ENCODE measurements at regions not wholly inside any gene's neighbourhood (a gene's known extent, or its start where the extent isn't known, plus 50 kb on each side); places are given as distances from the start of the nearest gene placed in this dataset.
A peak's percentile ranks its signal among the peaks of the same experiment; 100 is the strongest.

- H3K27ac ChIP-seq = no peak overlapping the region
- TF ChIP-seq CTCF (conservative IDR thresholded peaks at IDR 0.05; ENCODE audit: low read depth) = no peak
- no peak for DNase-seq (ENCODE audit: low spot score)
- CTCF ChIA-PET = interaction anchor here (0.7 kb wide), 1 partner anchor 15 kb away, joined by 3 read pairs; no protein-coding TSS in a partner anchor
- POLR2A ChIA-PET (ENCODE audit: low non-redundant PET) = no interaction called here
These were observed 228.4 kb upstream of the COL8A1 start for GRCh38 chr3:99409961-99410360.

GRCh38 chr3:99407257-99407656 lies 231.1 kb upstream of the COL8A1 start:
- ChIA-PET CTCF (no interaction called here), POLR2A (ENCODE audit: low non-redundant PET) (interaction anchor here (0.7 kb wide), 1 partner anchor 421 kb away, joined by 3 read pairs; no protein-coding TSS in a partner anchor)
- TF ChIP-seq CTCF (conservative IDR thresholded peaks at IDR 0.05; ENCODE audit: low read depth) = no peak
- no peak for DNase-seq (ENCODE audit: low spot score)
- no peak overlapping the region for H3K27ac ChIP-seq

GRCh38 chr3:99402755-99403154 lies 235.6 kb upstream of the COL8A1 start:
- no peak for DNase-seq (ENCODE audit: low spot score)
- CTCF ChIA-PET = no interaction called here
- POLR2A ChIA-PET (ENCODE audit: low non-redundant PET) = no interaction called here
- TF ChIP-seq CTCF (conservative IDR thresholded peaks at IDR 0.05; ENCODE audit: low read depth) = no peak
- no peak overlapping the region for H3K27ac ChIP-seq

GRCh38 chr3:99400352-99400751 lies 238.0 kb upstream of the COL8A1 start:
- no peak overlapping the region for H3K27ac ChIP-seq
- CTCF ChIA-PET = interaction anchor here (0.6 kb wide), 1 partner anchor 80 kb away, joined by 3 read pairs; no protein-coding TSS in a partner anchor
- no peak for DNase-seq (ENCODE audit: low spot score)
- POLR2A ChIA-PET (ENCODE audit: low non-redundant PET) = no interaction called here
- no peak for TF ChIP-seq CTCF (conservative IDR thresholded peaks at IDR 0.05; ENCODE audit: low read depth)

GRCh38 chr3:99396651-99397275 lies 241.6 kb upstream of the COL8A1 start:
- no peak overlapping the region for H3K27ac ChIP-seq
- no peak for DNase-seq (ENCODE audit: low spot score)
- CTCF ChIA-PET = no interaction called here
- POLR2A ChIA-PET (ENCODE audit: low non-redundant PET) = no interaction called here
- no peak for TF ChIP-seq CTCF (conservative IDR thresholded peaks at IDR 0.05; ENCODE audit: low read depth)

GRCh38 chr3:99394831-99395778 lies 243.3 kb upstream of the COL8A1 start:
- POLR2A ChIA-PET (ENCODE audit: low non-redundant PET) = no interaction called here
- DNase-seq (ENCODE audit: low spot score) = peak; percentile 72
- CTCF ChIA-PET = interaction anchor here (0.6 kb wide), 2 partner anchors 12 to 542 kb away, joined by 4 to 5 read pairs; no protein-coding TSS in a partner anchor
- no peak for TF ChIP-seq CTCF (conservative IDR thresholded peaks at IDR 0.05; ENCODE audit: low read depth)
- H3K27ac ChIP-seq = peak overlapping the region; percentile 74

All from RWPE1 (cell line).